GM23248 (cell line): ENCODE measurements at regions not wholly inside any gene's neighbourhood (a gene's known extent, or its start where the extent isn't known, plus 50 kb on each side); places are given as distances from the start of the nearest gene placed in this dataset.

ENCODE experiments used
- EZH2 ChIP-seq: fragments of 200-600 bp; sonication (generic); IDR thresholded peaks from 2 replicates; pipeline ENCODE4 v1.6.1; 2018; ENCODE audit warnings: antibody characterized with exemption, mild to moderate bottlenecking; ENCODE audit not compliant: insufficient read depth, poor library complexity, severe bottlenecking
- EZH2phosphoT487 ChIP-seq: fragments of 200-600 bp; sonication (generic); IDR thresholded peaks from 2 replicates; pipeline ENCODE4 v1.6.1; 2018; ENCODE audit warnings: antibody characterized with exemption, moderate library complexity, mild to moderate bottlenecking, low read depth; ENCODE audit not compliant: insufficient read depth

DNA sequence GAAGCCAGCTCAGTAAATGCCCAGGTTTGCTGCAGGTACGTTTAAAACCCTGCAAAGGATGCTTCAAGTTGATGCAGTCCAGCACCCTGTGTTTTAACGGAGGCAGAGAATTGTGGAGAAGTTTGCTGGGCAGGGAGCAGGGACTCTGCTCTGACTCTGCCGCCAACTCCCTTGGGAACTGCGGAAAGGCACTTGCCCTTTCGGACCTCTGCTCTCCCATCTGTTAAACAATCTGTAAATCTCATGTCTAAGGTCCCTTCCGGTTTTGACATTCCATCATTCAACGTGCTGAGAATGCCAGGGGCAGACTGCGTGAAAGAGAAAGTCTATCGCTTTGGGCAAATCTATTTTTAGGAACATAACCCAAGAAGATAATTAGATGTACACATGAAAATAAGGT, 184.5 kb downstream of the OPA1 start:
- TF ChIP-seq EZH2phosphoT487 (no peak), EZH2 (no peak)
